ENCODE measurements at regions not wholly inside any gene's neighbourhood (a gene's known extent, or its start where the extent isn't known, plus 50 kb on each side); places are given as distances from the start of the nearest gene placed in this dataset.

DNA sequence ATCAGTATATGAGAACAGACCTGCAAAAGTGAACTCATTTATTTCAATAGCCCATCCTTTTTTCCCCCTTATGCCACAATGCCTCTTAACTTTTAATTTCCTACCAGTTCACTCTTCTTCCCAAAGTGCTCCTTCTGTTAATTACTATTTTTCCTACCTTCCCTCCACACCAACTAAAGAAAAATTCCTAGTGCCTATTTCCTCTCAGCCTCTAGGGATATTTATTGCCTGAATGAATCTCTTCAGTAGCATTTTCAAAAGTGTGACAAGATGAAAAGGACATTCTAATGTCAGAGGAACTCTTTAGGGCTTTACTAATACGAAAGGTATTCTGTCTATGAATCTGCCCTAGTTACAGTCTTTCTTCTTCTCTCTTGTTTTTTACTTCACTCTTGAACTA is 181.1 kb upstream of the SPRY1 start:
- no peaks in the 10 kb centered on the region for H3K9me3 ChIP-seq (ENCODE audit: control insufficient read depth, insufficient read depth, low read length)
- H3K27me3 ChIP-seq (ENCODE audit: control insufficient read depth, insufficient read depth, low read length): no peaks in the 10 kb centered on the region
- TF ChIP-seq, protein P1, sequence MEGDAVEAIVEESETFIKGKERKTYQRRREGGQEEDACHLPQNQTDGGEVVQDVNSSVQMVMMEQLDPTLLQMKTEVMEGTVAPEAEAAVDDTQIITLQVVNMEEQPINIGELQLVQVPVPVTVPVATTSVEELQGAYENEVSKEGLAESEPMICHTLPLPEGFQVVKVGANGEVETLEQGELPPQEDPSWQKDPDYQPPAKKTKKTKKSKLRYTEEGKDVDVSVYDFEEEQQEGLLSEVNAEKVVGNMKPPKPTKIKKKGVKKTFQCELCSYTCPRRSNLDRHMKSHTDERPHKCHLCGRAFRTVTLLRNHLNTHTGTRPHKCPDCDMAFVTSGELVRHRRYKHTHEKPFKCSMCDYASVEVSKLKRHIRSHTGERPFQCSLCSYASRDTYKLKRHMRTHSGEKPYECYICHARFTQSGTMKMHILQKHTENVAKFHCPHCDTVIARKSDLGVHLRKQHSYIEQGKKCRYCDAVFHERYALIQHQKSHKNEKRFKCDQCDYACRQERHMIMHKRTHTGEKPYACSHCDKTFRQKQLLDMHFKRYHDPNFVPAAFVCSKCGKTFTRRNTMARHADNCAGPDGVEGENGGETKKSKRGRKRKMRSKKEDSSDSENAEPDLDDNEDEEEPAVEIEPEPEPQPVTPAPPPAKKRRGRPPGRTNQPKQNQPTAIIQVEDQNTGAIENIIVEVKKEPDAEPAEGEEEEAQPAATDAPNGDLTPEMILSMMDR (IDR thresholded peaks at IDR 0.05): no peak
- Mint-ChIP-seq H3K9me3 (no peaks in the 10 kb centered on the region), H3K4me1 (peaks cover 0 to 4% of the 10 kb centered on the region in 2 donors), H3K4me3 (no peak overlapping the region), H3K27me3 (ENCODE audit: low read depth in 2 of 2) (no peaks in the 10 kb centered on the region), H3K27ac (no peak overlapping the region), H3K36me3 (no peaks in the 10 kb centered on the region)
- no peaks in the 10 kb centered on the region for H3K36me3 ChIP-seq (ENCODE audit: control insufficient read depth, insufficient read depth, low read length)
- H3K4me1 ChIP-seq (ENCODE audit: control insufficient read depth, insufficient read depth, low read length): no peaks in the 10 kb centered on the region
- H3K4me3 ChIP-seq (ENCODE audit: low read length): no peak overlapping the region
- WGBS (ENCODE audit: insufficient coverage): no CpG with 5 or more reads among the region's 1 CpG
- intact Hi-C loops (cut with micrococcal nuclease): no loop called here
- ATAC-seq (no peak), DNase-seq (no peak)
- H3K27ac ChIP-seq (ENCODE audit: low read length): no peak overlapping the region

DNA sequence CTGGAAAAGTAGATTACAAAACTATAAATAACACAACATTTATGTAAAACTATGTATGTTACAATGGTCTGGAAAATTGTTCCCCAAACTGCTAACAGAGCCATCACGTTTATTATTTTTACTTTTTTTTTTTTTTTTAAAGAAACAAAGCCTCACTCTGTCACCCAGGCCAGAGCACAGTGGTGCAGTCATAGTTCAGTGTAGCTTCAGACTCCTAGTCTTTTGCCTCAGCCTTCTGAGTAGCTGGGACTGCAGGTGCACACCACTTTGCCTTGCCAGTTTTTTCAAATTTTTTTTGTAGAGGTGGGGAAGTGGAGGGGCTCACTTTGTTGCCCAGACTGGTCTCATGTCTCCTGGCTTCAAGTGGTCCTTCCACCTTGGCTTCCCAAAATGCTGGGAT is 180.1 kb upstream of the SPRY1 start:
- no peak for ATAC-seq
- DNase-seq: no peak
- Mint-ChIP-seq H3K9me3 (no peaks in the 10 kb centered on the region), H3K27ac (no peak overlapping the region), H3K4me1 (peaks cover 0 to 4% of the 10 kb centered on the region in 2 donors), H3K27me3 (ENCODE audit: low read depth in 2 of 2) (no peaks in the 10 kb centered on the region), H3K4me3 (no peak overlapping the region), H3K36me3 (no peaks in the 10 kb centered on the region)
- WGBS (ENCODE audit: insufficient coverage): 75% methylated on average over 1 of the region's 1 CpG
- Histone ChIP-seq H3K27ac (ENCODE audit: low read length) (no peak overlapping the region), H3K27me3 (ENCODE audit: control insufficient read depth, insufficient read depth, low read length) (no peaks in the 10 kb centered on the region), H3K4me1 (ENCODE audit: control insufficient read depth, insufficient read depth, low read length) (no peaks in the 10 kb centered on the region), H3K4me3 (ENCODE audit: low read length) (no peak overlapping the region), H3K36me3 (ENCODE audit: control insufficient read depth, insufficient read depth, low read length) (no peaks in the 10 kb centered on the region), H3K9me3 (ENCODE audit: control insufficient read depth, insufficient read depth, low read length) (no peaks in the 10 kb centered on the region)
- intact Hi-C loops (cut with micrococcal nuclease): no loop called here
- TF ChIP-seq, protein P1 (IDR thresholded peaks at IDR 0.05): no peak

DNA sequence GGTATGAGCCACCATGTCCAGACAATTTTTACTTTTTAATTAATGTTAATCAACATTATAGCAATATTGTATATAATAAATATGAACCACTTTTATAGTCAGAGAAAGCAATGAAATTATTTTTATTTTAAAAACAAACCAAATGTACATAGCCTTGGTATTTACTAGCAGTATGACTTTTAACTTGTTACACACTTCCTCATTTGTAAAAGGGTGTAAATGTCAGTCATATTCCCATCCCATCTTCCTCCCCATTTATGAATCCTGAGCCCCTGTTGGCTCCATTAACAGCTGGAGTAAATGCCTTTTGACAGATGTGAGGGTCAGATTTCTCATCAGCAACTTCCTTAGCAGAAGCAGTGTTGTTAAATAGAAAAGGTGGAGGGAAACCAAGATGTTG is 179.6 kb upstream of the SPRY1 start:
- DNase-seq: no peak
- Mint-ChIP-seq H3K27ac (no peak overlapping the region), H3K4me3 (no peak overlapping the region), H3K4me1 (peaks cover 0 to 4% of the 10 kb centered on the region in 2 donors), H3K27me3 (ENCODE audit: low read depth in 2 of 2) (no peaks in the 10 kb centered on the region), H3K36me3 (no peaks in the 10 kb centered on the region), H3K9me3 (no peaks in the 10 kb centered on the region)
- no peak for ATAC-seq
- H3K9me3 ChIP-seq (ENCODE audit: control insufficient read depth, insufficient read depth, low read length): no peaks in the 10 kb centered on the region
- no peak overlapping the region for H3K27ac ChIP-seq (ENCODE audit: low read length)
- no peaks in the 10 kb centered on the region for H3K4me1 ChIP-seq (ENCODE audit: control insufficient read depth, insufficient read depth, low read length)
- H3K36me3 ChIP-seq (ENCODE audit: control insufficient read depth, insufficient read depth, low read length): no peaks in the 10 kb centered on the region
- no peak overlapping the region for H3K4me3 ChIP-seq (ENCODE audit: low read length)
- H3K27me3 ChIP-seq (ENCODE audit: control insufficient read depth, insufficient read depth, low read length): no peaks in the 10 kb centered on the region
- TF ChIP-seq, protein P1 (IDR thresholded peaks at IDR 0.05): no peak
- intact Hi-C loops (cut with micrococcal nuclease): no loop called here

DNA sequence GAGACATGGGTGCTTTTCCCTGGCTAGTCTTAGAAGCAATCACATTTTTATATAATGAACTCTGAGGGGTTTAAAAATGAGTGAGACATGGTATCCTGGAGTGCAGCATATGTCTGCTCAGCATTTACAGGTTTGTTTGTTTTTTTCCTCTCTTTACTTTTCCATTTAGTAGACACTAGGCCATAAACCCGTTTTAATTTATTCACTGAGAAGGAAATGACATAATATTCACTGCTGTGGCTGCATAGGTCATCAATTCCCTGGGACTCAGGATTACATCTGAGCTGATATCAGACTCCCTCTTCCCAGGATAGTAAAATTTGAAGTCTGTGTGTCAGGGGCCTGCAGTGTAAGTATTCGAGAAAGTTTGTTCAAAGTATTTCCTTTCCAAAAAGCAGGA is 178.9 kb upstream of the SPRY1 start:
- no peaks in the 10 kb centered on the region for H3K27me3 ChIP-seq (ENCODE audit: control insufficient read depth, insufficient read depth, low read length)
- TF ChIP-seq, protein P1 (IDR thresholded peaks at IDR 0.05): no peak
- Mint-ChIP-seq H3K27ac (no peak overlapping the region), H3K9me3 (no peaks in the 10 kb centered on the region), H3K4me3 (no peak overlapping the region), H3K4me1 (peaks cover 0 to 4% of the 10 kb centered on the region in 2 donors), H3K27me3 (ENCODE audit: low read depth in 2 of 2) (no peaks in the 10 kb centered on the region), H3K36me3 (no peaks in the 10 kb centered on the region)
- no peaks in the 10 kb centered on the region for H3K4me1 ChIP-seq (ENCODE audit: control insufficient read depth, insufficient read depth, low read length)
- no peak overlapping the region for H3K27ac ChIP-seq (ENCODE audit: low read length)
- intact Hi-C loops (cut with micrococcal nuclease): no loop called here
- no peak for ATAC-seq
- no peaks in the 10 kb centered on the region for H3K36me3 ChIP-seq (ENCODE audit: control insufficient read depth, insufficient read depth, low read length)
- H3K4me3 ChIP-seq (ENCODE audit: low read length): no peak overlapping the region
- no peak for DNase-seq
- H3K9me3 ChIP-seq (ENCODE audit: control insufficient read depth, insufficient read depth, low read length): no peaks in the 10 kb centered on the region
- WGBS (ENCODE audit: insufficient coverage): 67% methylated on average over 1 of the region's 2 CpGs

Measured in natural killer cell (primary cell).